Upper lobe of right lung (tissue), 1 donor: ENCODE measurements at regions not wholly inside any gene's neighbourhood (a gene's known extent, or its start where the extent isn't known, plus 50 kb on each side); places are given as distances from the start of the nearest gene placed in this dataset.

Experiments used
- ATAC-seq: fragments of 200-7000 bp; cut with Tn5 transposase; one replicate; pipeline ENCODE4 v1.9.1; 2020; ENCODE audit warnings: mild to moderate bottlenecking, moderate library complexity
- DNase-seq: peaks from one replicate; pipeline ENCODE4 v3.0.0-alpha.2; 2020
- H3K27ac ChIP-seq: fragments of 200-600 bp; one replicate; pipeline ENCODE4 v1.8.0; 2022
- H3K27me3 ChIP-seq: fragments of 200-600 bp; one replicate; pipeline ENCODE4 v1.8.0; 2022; ENCODE audit warnings: mild to moderate bottlenecking
- H3K36me3 ChIP-seq: fragments of 200-600 bp; one replicate; pipeline ENCODE4 v1.8.0; 2022
- H3K4me1 ChIP-seq: fragments of 200-600 bp; one replicate; pipeline ENCODE4 v1.8.0; 2022
- H3K4me3 ChIP-seq: fragments of 200-600 bp; one replicate; pipeline ENCODE4 v1.8.0; 2022; ENCODE audit warnings: mild to moderate bottlenecking
- H3K9me3 ChIP-seq: fragments of 200-600 bp; one replicate; pipeline ENCODE4 v1.8.0; 2022
- CTCF ChIP-seq: fragments of 200-600 bp; IDR thresholded peaks from one replicate; pipeline ENCODE4 v1.8.0; 2022; ENCODE audit warnings: antibody characterized with exemption
- intact Hi-C: fragments of 100-400 bp; cut with DNase I; formaldehyde crosslinking; loops from one replicate; pipeline ENCODE4 v1.11.0; 2022
- donor health status: DM: no; HTN: yes; CAD: no; lungs with severe emphysema.

- Histone ChIP-seq H3K36me3 (no peaks in the 10 kb centered on the region), H3K9me3 (no peaks in the 10 kb centered on the region), H3K27ac (no peak overlapping the region), H3K4me3 (no peak overlapping the region), H3K4me1 (no peaks in the 10 kb centered on the region), H3K27me3 (peaks cover 17% of the 10 kb centered on the region)
- no peak for TF ChIP-seq CTCF
- ATAC-seq, result peak; percentile 21
- intact Hi-C loops, result no loop called here
- DNase-seq, result peak; percentile 74
Measured at GRCh38 chr2:120525056-120526046, 179.4 kb downstream of the INHBB start.

- Histone ChIP-seq H3K9me3 (no peaks in the 10 kb centered on the region), H3K27me3 (peaks cover 17% of the 10 kb centered on the region), H3K4me3 (no peak overlapping the region), H3K4me1 (no peaks in the 10 kb centered on the region), H3K36me3 (no peaks in the 10 kb centered on the region), H3K27ac (no peak overlapping the region)
- intact Hi-C loops, result no loop called here
- no peak for DNase-seq
- TF ChIP-seq CTCF, result no peak
- no peak for ATAC-seq
Measured at GRCh38 chr2:120526047-120526562, 180.2 kb downstream of the INHBB start.

GRCh38 chr2:120526997-120527945 is 181.3 kb downstream of the INHBB start:
- DNase-seq, result no peak
- intact Hi-C loops, result no loop called here
- H3K36me3 ChIP-seq, result no peaks in the 10 kb centered on the region
- peaks cover 11% of the 10 kb centered on the region for H3K27me3 ChIP-seq
- H3K4me3 ChIP-seq, result no peak overlapping the region
- no peak for TF ChIP-seq CTCF
- no peaks in the 10 kb centered on the region for H3K4me1 ChIP-seq
- H3K27ac ChIP-seq, result no peak overlapping the region
- no peaks in the 10 kb centered on the region for H3K9me3 ChIP-seq
- no peak for ATAC-seq

GRCh38 chr2:120528051-120528692 is 182.2 kb downstream of the INHBB start:
- Histone ChIP-seq H3K27me3 (peaks cover 2% of the 10 kb centered on the region), H3K27ac (no peak overlapping the region), H3K4me3 (no peak overlapping the region), H3K9me3 (no peaks in the 10 kb centered on the region), H3K36me3 (no peaks in the 10 kb centered on the region), H3K4me1 (no peaks in the 10 kb centered on the region)
- intact Hi-C loops, result no loop called here
- DNase-seq, result no peak
- ATAC-seq, result no peak
- no peak for TF ChIP-seq CTCF

- Histone ChIP-seq H3K4me1 (no peaks in the 10 kb centered on the region), H3K4me3 (no peak overlapping the region), H3K9me3 (no peaks in the 10 kb centered on the region), H3K27me3 (no peaks in the 10 kb centered on the region), H3K36me3 (no peaks in the 10 kb centered on the region), H3K27ac (no peak overlapping the region)
- TF ChIP-seq CTCF, result no peak
- ATAC-seq (no peak), DNase-seq (no peak)
- intact Hi-C loops, result no loop called here
Measured at GRCh38 chr2:120528693-120529076, 182.7 kb downstream of the INHBB start.
